Kidney (tissue), 13 donors: ENCODE measurements at regions not wholly inside any gene's neighbourhood (a gene's known extent, or its start where the extent isn't known, plus 50 kb on each side); places are given as distances from the start of the nearest gene placed in this dataset.
"Not testable (repeated sequence)": the region's sequence is repeated elsewhere in the genome, so short reads cannot be mapped to it uniquely, and the experiment has no call there.

Experiments
- DNase-seq, 5 donors: peaks; one replicate each; pipeline ENCODE4 v3.0.0-alpha.2; 2013 to 2020
- FAIRE-seq: peaks from 2 replicates; lab custom pipeline; 2012; peaks lifted over from hg19 to GRCh38; lab: Jason Lieb, UNC
- H3K27ac ChIP-seq, 2 donors: one replicate each; pipeline ENCODE4 v1.7.0; 2013; ENCODE audit warnings: low read depth in 2 of 2, low read length in 2 of 2, inconsistent platforms in 1 of 2
- H3K27me3 ChIP-seq: one replicate; pipeline ENCODE4 v1.7.1; 2013; ENCODE audit warnings: low read length, inconsistent platforms; ENCODE audit not compliant: control insufficient read depth, insufficient read depth
- H3K36me3 ChIP-seq, 3 donors: one replicate each; pipeline versions ENCODE4 v1.7.0 to v1.7.1; 2013; ENCODE audit warnings: low read length in 3 of 3, control low read depth in 1 of 3, inconsistent platforms in 1 of 3; ENCODE audit not compliant: insufficient read depth in 3 of 3, control insufficient read depth in 2 of 3
- H3K4me1 ChIP-seq, 3 donors: one replicate each; pipeline versions ENCODE4 v1.7.0 to v1.7.1; 2013; ENCODE audit warnings: low read length in 3 of 3, inconsistent platforms in 1 of 3, low read depth in 1 of 3; ENCODE audit not compliant: control insufficient read depth in 2 of 3, insufficient read depth in 2 of 3
- H3K4me3 ChIP-seq, 3 donors: one replicate each; pipeline versions ENCODE4 v1.7.0 to v1.8.1; 2013; ENCODE audit warnings: low read length in 3 of 3, control low read depth in 1 of 3, inconsistent platforms in 1 of 3
- H3K9ac ChIP-seq, 3 donors: one replicate each; pipeline versions ENCODE4 v1.7.0 to v1.7.1; 2013; ENCODE audit warnings: low read length in 3 of 3, control low read depth in 1 of 3, inconsistent platforms in 1 of 3
- H3K9me3 ChIP-seq, 3 donors: one replicate each; pipeline versions ENCODE4 v1.7.0 to v1.7.1; 2013; ENCODE audit warnings: low read length in 3 of 3, control low read depth in 1 of 3, inconsistent platforms in 1 of 3; ENCODE audit not compliant: control insufficient read depth in 2 of 3, insufficient read depth in 1 of 3
- CTCF ChIP-seq: IDR thresholded peaks from 3 replicates; pipeline ENCODE4 v1.5.1; 2012; ENCODE audit warnings: mild to moderate bottlenecking, moderate library complexity, borderline replicate concordance; ENCODE audit not compliant: insufficient read depth; ENCODE audit errors: extremely low read depth
- intact Hi-C: fragments of 100-400 bp; cut with DNase I; formaldehyde crosslinking; loops from one replicate; pipeline ENCODE4 v1.11.1; 2022
- donor health status: control.
- donor health status: control.
- donor health status: control.
- donor health status: control.
- donor health status: control.
- donor health status: DM: yes; HTN: yes; CAD: no.
- donor health status: Normal renal cell carcinoma (clear cell type).

- intact Hi-C loops = no loop called here
- DNase-seq (peak in 2 of 5 donors; percentile 13 to 40), FAIRE-seq (peak; percentile 21)
- Histone ChIP-seq H3K36me3 (no peaks in the 10 kb centered on the region), H3K9me3 (no peaks in the 10 kb centered on the region), H3K4me3 (no peak overlapping the region), H3K9ac (no peak overlapping the region), H3K27ac (no peak overlapping the region), H3K27me3 (no peaks in the 10 kb centered on the region), H3K4me1 (no peaks in the 10 kb centered on the region)
- TF ChIP-seq CTCF = peak; percentile 67
Observed at GRCh38 chr10:23656735-23657134, 217.9 kb downstream of the OTUD1 start.

- no peak for DNase-seq
- no peak for FAIRE-seq
- Histone ChIP-seq H3K27ac (no peak overlapping the region), H3K9ac (no peak overlapping the region), H3K36me3 (no peaks in the 10 kb centered on the region), H3K4me3 (no peak overlapping the region), H3K27me3 (no peaks in the 10 kb centered on the region), H3K4me1 (no peaks in the 10 kb centered on the region), H3K9me3 (no peaks in the 10 kb centered on the region)
- TF ChIP-seq CTCF = no peak
- intact Hi-C loops = no loop called here
Observed at GRCh38 chr10:23657677-23658076, 218.8 kb downstream of the OTUD1 start.

GRCh38 chr10:23671866-23672265, 233.0 kb downstream of the OTUD1 start:
- H3K4me1 ChIP-seq, H3K36me3 ChIP-seq, H3K9me3 ChIP-seq, intact Hi-C loops, H3K27me3 ChIP-seq, H3K27ac ChIP-seq, H3K4me3 ChIP-seq, DNase-seq, FAIRE-seq, H3K9ac ChIP-seq: not testable (repeated sequence)

GRCh38 chr10:23675585-23675984, 236.7 kb downstream of the OTUD1 start:
- Histone ChIP-seq H3K27ac (no peak overlapping the region), H3K4me3 (no peak overlapping the region), H3K9me3 (no peaks in the 10 kb centered on the region), H3K27me3 (no peaks in the 10 kb centered on the region), H3K4me1 (no peaks in the 10 kb centered on the region), H3K36me3 (no peaks in the 10 kb centered on the region), H3K9ac (no peak overlapping the region)
- no peak for FAIRE-seq
- DNase-seq = no peak
- no peak for TF ChIP-seq CTCF
- intact Hi-C loops = no loop called here
